Activated CD4-positive, alpha-beta T cell treated with anti-CD3 and anti-CD28 coated beads, Interleukin-2, amount 50 U/mL, for 24 hours (primary cell): ENCODE measurements at regions not wholly inside any gene's neighbourhood (a gene's known extent, or its start where the extent isn't known, plus 50 kb on each side); places are given as distances from the start of the nearest gene placed in this dataset.

ENCODE experiments used
- DNase-seq, 2 donors: peaks; one replicate each; pipeline ENCODE4 v3.0.0-alpha.2; 2020; ENCODE audit warnings: low read depth in 1 of 2, low spot score in 1 of 2

GRCh38 chr20:50242548-50242862 lies 51.9 kb downstream of the CEBPB start:
- DNase-seq, result no peak

- no peak for DNase-seq
Measured at GRCh38 chr20:50242863-50243609, 52.4 kb downstream of the CEBPB start.

DNA sequence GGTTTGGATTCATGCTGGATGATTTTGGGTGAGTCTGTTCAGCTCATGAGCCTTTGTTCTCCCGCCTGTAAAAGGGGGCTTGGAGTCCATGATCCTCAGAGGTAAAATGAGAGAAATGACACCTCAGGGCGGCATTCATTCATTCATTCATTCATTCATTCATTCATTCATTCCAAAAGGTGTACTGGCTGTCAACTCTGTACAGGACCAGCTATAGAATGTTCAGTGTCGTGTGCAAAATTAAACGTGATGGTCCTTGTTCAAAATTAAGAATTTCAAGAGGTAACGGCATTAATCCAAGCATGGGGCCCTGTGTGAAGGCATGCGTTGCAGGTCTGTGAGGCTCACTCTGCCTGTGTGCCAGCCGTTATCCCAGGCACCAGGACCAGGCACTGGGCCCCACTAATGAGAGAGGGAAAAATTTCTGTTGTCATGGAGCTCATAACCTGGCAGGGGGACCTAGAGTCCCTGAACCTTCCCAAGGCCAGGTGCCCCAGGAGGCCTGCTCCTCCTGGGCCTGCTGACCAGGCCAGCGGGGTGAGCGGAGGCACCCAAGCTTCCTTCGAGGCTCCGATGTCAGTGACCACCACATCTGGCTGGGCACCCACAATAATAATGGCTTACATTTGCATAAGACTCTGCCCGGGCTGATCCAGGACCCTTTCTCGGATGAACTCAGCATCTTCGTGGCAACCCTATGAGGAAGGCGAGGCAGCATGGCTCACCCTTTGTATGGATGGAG lies 53.2 kb downstream of the CEBPB start:
- DNase-seq, result no peak

GRCh38 chr20:50244352-50245149 lies 53.9 kb downstream of the CEBPB start:
- DNase-seq, result no peak

GRCh38 chr20:50245498-50246366 lies 55.1 kb downstream of the CEBPB start:
- no peak for DNase-seq

GRCh38 chr20:50246367-50247195 lies 56.0 kb downstream of the CEBPB start:
- DNase-seq, result no peak

GRCh38 chr20:50247196-50248094 lies 56.8 kb downstream of the CEBPB start:
- DNase-seq, result no peak

GRCh38 chr20:50248104-50248641 lies 57.5 kb downstream of the CEBPB start:
- no peak for DNase-seq

DNA sequence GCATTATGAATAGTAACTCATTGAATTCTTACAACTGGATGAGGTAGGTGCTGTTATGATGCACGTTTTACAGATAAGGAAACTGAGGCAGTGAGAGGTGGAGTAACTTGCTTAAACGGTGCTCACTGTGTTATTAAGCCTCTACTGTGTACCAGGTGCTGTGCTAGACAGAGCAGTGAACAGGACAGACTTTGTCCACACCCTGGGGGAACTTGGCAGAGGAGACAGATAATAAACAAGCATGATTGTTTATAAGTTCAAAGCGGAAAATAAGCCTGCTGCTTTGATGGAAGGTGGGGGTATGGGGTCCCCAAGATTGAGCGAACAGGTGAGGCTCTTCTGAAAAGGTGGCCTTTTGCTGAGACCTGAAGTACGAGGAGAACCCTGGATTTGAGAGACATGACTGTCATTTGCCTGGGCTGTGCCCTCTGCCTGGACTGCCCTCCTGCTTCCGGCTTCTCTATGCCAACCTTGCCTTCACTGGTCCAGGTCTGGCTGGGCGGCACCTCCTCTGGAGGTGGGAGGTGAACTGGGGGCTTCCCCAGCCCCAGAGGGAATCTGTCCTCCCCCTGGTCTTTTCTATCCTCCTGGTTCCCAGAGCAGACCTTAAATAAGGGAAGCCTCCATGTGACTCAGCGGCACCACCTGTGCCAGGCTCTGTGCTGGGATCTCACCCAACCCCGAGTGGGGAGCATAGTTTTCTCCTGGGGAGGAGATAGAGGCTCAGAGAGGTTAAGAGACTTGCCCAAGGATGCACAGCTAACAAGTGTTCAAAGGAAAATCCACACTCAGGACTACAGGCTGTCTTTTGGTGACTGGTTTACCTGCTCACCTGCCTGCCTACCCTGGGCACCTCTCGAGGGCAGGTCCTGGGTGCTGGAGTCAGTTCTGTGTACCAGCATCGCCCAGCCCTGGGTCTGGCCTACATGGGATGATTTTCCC lies 59.1 kb downstream of the CEBPB start:
- DNase-seq, result no peak

- no peak for DNase-seq
Measured at GRCh38 chr20:50250679-50251382, 60.2 kb downstream of the CEBPB start.

GRCh38 chr20:50251383-50251748 lies 60.7 kb downstream of the CEBPB start:
- no peak for DNase-seq

DNA sequence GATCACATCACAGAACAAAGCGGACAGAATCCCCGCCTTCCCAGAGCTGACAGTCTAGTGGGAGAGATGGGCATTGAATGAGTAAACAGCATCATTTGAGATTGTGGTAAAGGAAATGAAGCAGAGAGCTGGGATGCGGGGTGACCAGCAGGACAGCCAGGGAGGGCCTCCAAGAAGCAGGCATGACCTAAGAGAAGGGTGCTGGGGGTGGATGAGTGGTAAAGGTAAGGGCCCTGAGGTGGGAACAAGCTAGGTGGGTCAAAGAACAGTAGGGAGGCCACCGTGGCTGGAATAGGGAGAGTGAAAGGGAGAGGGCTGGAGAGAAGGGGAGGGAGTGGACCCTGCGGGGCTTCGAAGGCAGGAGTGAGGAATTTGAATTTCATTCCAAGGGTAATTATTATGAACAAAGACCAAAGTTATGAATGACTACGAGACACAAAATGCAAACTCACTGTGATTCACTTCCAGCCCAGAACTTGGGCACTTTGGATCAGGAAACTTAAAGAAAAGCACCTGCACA lies 61.4 kb downstream of the CEBPB start:
- DNase-seq, result no peak

GRCh38 chr20:50252701-50253100 lies 62.1 kb downstream of the CEBPB start:
- DNase-seq, result no peak

- no peak for DNase-seq
Measured at GRCh38 chr20:50253101-50253500, 62.5 kb downstream of the CEBPB start.

DNA sequence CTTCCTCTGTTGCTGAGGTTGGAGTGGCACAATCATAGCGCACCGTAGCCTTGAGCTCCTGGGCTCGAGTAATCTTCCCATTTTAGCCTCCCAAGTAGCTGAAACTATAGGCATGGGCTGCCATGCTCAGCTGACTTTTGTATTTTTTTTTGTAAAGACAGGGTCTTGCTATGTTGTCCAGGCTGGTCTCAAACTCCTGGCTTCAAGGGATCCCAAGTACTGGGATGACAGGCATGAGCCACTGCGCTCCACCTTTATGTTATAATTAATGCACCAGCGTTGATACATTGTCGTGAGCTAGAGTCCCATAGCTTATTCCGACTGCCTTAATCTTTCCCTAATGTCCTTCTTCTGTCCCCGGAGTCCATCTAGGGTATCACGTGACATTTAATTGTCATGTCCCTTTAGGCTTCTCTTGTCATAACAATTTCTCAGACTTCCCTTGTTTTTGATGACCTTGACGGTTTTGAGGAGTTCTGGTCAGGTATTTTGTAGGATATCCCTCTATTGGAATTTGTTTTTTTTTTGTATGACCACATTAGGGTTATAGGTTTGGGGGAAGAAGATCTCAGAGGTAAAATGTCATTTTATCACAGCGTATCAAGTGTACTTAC lies 63.9 kb downstream of the CEBPB start:
- DNase-seq, result no peak

DNA sequence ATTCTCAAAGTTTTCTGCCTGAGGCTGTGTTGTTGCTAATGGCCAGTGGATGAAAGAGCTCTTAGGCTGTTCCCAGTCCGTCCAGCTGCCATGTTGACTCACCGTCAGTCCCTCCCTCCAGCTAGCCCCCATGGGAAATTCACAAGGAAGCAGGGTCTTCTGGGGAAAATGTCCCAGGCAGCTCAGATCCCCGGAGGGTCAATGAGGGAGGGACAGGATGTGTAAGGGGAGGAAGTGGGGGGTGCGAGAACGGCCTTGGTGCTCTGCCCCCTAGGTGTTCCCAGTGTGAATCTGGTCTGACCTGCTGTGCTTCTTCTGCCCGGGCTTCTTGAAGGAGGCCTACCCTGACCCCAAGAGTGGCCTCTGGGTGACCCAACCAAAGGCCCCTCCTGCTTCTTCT lies 65.9 kb downstream of the CEBPB start:
- no peak for DNase-seq

DNA sequence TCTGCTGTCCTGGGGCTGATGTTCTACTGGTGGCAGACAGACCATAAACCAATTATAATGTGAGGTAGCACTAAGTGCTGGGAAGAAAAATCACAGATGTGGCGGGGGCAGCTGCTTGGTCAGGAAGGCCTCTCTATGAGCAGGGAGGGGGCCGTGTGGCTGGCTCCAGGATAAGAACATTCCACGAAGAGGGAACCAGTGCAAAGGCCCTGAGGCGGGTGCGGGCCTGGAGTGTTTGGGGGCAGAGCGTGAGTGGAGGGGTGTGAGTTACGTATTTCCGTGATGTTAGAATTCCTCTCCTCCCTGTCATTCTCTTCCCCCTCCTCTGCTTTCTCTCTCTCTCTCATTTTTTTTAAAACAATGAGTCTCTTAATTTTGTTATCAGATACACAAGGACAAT lies 67.2 kb downstream of the CEBPB start:
- no peak for DNase-seq
